ENCODE measurements at regions not wholly inside any gene's neighbourhood (a gene's known extent, or its start where the extent isn't known, plus 50 kb on each side); places are given as distances from the start of the nearest gene placed in this dataset.

- no peak for TF ChIP-seq CEBPZ (IDR thresholded peaks at IDR 0.05; ENCODE audit: low read length)
- peak; percentile 2; the same call in 1 of the 2 replicates for TF ChIP-seq ZNF678 (CRISPR knock-in tag; IDR thresholded peaks at IDR 0.05)
- TF ChIP-seq HHEX (CRISPR knock-in tag; IDR thresholded peaks at IDR 0.05), result no peak
- TF ChIP-seq BORCS8-MEF2B (CRISPR knock-in tag; IDR thresholded peaks at IDR 0.05), result no peak
- peak; percentile 10; the same call in 1 of the 2 replicates for TF ChIP-seq ZNF670 (CRISPR knock-in tag; IDR thresholded peaks at IDR 0.05; ENCODE audit: borderline replicate concordance)
- TF ChIP-seq ZHX2 (IDR thresholded peaks at IDR 0.05; ENCODE audit: low read depth), result no peak
- 0 out of 2 replicates have a peak, but pooled peaks have one; percentile 60 for TF ChIP-seq ZHX2 (CRISPR knock-in tag; IDR thresholded peaks at IDR 0.05; ENCODE audit: borderline replicate concordance)
- no peak for TF ChIP-seq THYN1 (CRISPR knock-in tag; IDR thresholded peaks at IDR 0.05; ENCODE audit: borderline replicate concordance, low read depth)
- TF ChIP-seq POLR2A (IDR thresholded peaks at IDR 0.05; ENCODE audit: insufficient read depth in 1 of 2, low read depth in 2 of 2, low read length in 2 of 2), result peak in 1 of 2 experiments; percentile 72; a peak in 1 of 4 replicates
- TF ChIP-seq ESRRA (CRISPR knock-in tag; IDR thresholded peaks at IDR 0.05; ENCODE audit: low read depth), result no peak
- TF ChIP-seq THAP9 (CRISPR knock-in tag; IDR thresholded peaks at IDR 0.05; ENCODE audit: borderline replicate concordance), result peak; percentile 3; the same call in 1 of the 2 replicates
- peak; percentile 38 for TF ChIP-seq AGO2 (optimal IDR thresholded peaks at IDR 0.05; ENCODE audit: low read depth, low read length)
- TF ChIP-seq SPEN (CRISPR knock-in tag; IDR thresholded peaks at IDR 0.05; ENCODE audit: low read depth), result peak; percentile 4
- no peak for TF ChIP-seq ZBTB14 (CRISPR knock-in tag; IDR thresholded peaks at IDR 0.05)
Measured at GRCh38 chr16:85515319-85515745, 97.8 kb upstream of the GSE1 start (continued).
